SU-DHL-6 (cell line): ENCODE measurements at regions not wholly inside any gene's neighbourhood (a gene's known extent, or its start where the extent isn't known, plus 50 kb on each side); places are given as distances from the start of the nearest gene placed in this dataset.

Experiments used
- H2AFZ ChIP-seq: fragments of 200-600 bp; sonication (generic); 2 replicates; pipeline ENCODE4 v1.6.1; 2014; ENCODE audit warnings: low read depth, mild to moderate bottlenecking, moderate library complexity, mixed read lengths, antibody characterized with exemption, low read length; ENCODE audit not compliant: severe bottlenecking
- H3F3A ChIP-seq: fragments of 200-600 bp; shearing (Covaris generic); 2 replicates; pipeline ENCODE4 v1.6.0; 2016; ENCODE audit warnings: antibody characterized with exemption, mild to moderate bottlenecking; ENCODE audit not compliant: insufficient read depth
- H3K27ac ChIP-seq: fragments of 200-600 bp; sonication (generic); 2 replicates; pipeline ENCODE4 v1.5.1; 2016; ENCODE audit warnings: low read depth, mild to moderate bottlenecking, low read length, moderate library complexity, mixed read lengths
- H3K27me3 ChIP-seq: fragments of 200-600 bp; sonication (generic), shearing (Covaris generic); 2 replicates; pipeline ENCODE4 v1.6.0; 2014; ENCODE audit warnings: mild to moderate bottlenecking, low read length
- H3K36me3 ChIP-seq: fragments of 200-600 bp; sonication (generic); 2 replicates; pipeline ENCODE4 v1.6.1; 2014; ENCODE audit warnings: mild to moderate bottlenecking, low read length, mixed read lengths
- H3K4me2 ChIP-seq: fragments of 300-600, 200-600 bp; shearing (Covaris generic), sonication (generic); 2 replicates; pipeline ENCODE4 v1.6.0; 2014; ENCODE audit warnings: low read length, low read depth, mild to moderate bottlenecking; ENCODE audit not compliant: poor library complexity, severe bottlenecking
- H3K4me3 ChIP-seq: fragments of 200-600 bp; sonication (generic); 2 replicates; pipeline ENCODE4 v1.5.1; 2014; ENCODE audit warnings: antibody characterized with exemption, low read length, mild to moderate bottlenecking, mixed read lengths; ENCODE audit not compliant: insufficient read depth, poor library complexity, severe bottlenecking
- H3K79me2 ChIP-seq: fragments of 200-600 bp; sonication (generic); 2 replicates; pipeline ENCODE4 v1.6.1; 2014; ENCODE audit warnings: mild to moderate bottlenecking, low read length, moderate library complexity; ENCODE audit not compliant: insufficient read depth
- H3K9ac ChIP-seq: fragments of 200-600 bp; sonication (generic); 2 replicates; pipeline ENCODE4 v1.7.0; 2014; ENCODE audit warnings: mild to moderate bottlenecking, low read length
- H3K9me2 ChIP-seq: fragments of 200-600 bp; sonication (generic); replicated peaks from 2 replicates; pipeline ENCODE4 v1.6.1; 2014; ENCODE audit warnings: low read length; ENCODE audit not compliant: insufficient read depth
- H3K9me3 ChIP-seq: fragments of 200-600 bp; sonication (generic); 2 replicates; pipeline ENCODE4 v1.6.1; 2014; ENCODE audit warnings: low read length, mixed read lengths; ENCODE audit not compliant: insufficient read depth
- H4K20me1 ChIP-seq: fragments of 200-600 bp; sonication (generic); 2 replicates; pipeline ENCODE4 v1.6.1; 2014; ENCODE audit warnings: low read depth, mild to moderate bottlenecking, antibody characterized with exemption, low read length, moderate library complexity, mixed read lengths
- CTCF ChIP-seq: fragments of 200-600 bp; sonication (generic); IDR thresholded peaks from one replicate; pipeline ENCODE4 v1.5.1; 2017; ENCODE audit warnings: antibody characterized with exemption, mild to moderate bottlenecking, low read length, moderate library complexity; ENCODE audit not compliant: insufficient read depth, poor library complexity, severe bottlenecking
- EZH2phosphoT487 ChIP-seq: fragments of 200-600 bp; sonication (generic), shearing (Covaris generic); conservative IDR thresholded peaks from 2 replicates; pipeline ENCODE4 v1.6.1; 2018; ENCODE audit warnings: mild to moderate bottlenecking, antibody characterized with exemption, low read length, moderate library complexity, mixed read lengths

GRCh38 chr2:136394136-136395060, 276.4 kb upstream of the CXCR4 start:
- Histone ChIP-seq H2AFZ (no peak overlapping the region), H3K27ac (peak overlapping the region; percentile 99), H4K20me1 (no peaks in the 10 kb centered on the region), H3K79me2 (peaks cover 4% of the 10 kb centered on the region; the same call in 1 of the 2 replicates), H3K36me3 (no peaks in the 10 kb centered on the region; the same call in 1 of the 2 replicates), H3K9me2 (no peaks in the 10 kb centered on the region), H3K9me3 (no peaks in the 10 kb centered on the region), H3K4me2 (peak overlapping the region; percentile 80), H3K9ac (peak overlapping the region; percentile 60), H3K27me3 (no peaks in the 10 kb centered on the region), H3F3A (peaks cover 84% of the 10 kb centered on the region), H3K4me3 (peak overlapping the region; percentile 10)
- TF ChIP-seq CTCF: no peak
- no peak for TF ChIP-seq EZH2phosphoT487

- no peak overlapping the region for H2AFZ ChIP-seq
- no peaks in the 10 kb centered on the region for H3K9me3 ChIP-seq
- H3K9me2 ChIP-seq: no peaks in the 10 kb centered on the region
- no peak for TF ChIP-seq EZH2phosphoT487
- no peak for TF ChIP-seq CTCF
- peak overlapping the region; percentile 99 for H3K27ac ChIP-seq
- peak overlapping the region; percentile 80 for H3K4me2 ChIP-seq
- peak overlapping the region; percentile 10 for H3K4me3 ChIP-seq
- peaks cover 4% of the 10 kb centered on the region; the same call in 1 of the 2 replicates for H3K79me2 ChIP-seq
- peak overlapping the region; percentile 60 for H3K9ac ChIP-seq
- peaks cover 91% of the 10 kb centered on the region for H3F3A ChIP-seq
- H3K36me3 ChIP-seq: no peaks in the 10 kb centered on the region; the same call in 1 of the 2 replicates
- H3K27me3 ChIP-seq: no peaks in the 10 kb centered on the region
- no peaks in the 10 kb centered on the region for H4K20me1 ChIP-seq
Measured at GRCh38 chr2:136393514-136393913, 275.6 kb upstream of the CXCR4 start.

- no peaks in the 10 kb centered on the region for H3K9me2 ChIP-seq
- no peaks in the 10 kb centered on the region for H3K27me3 ChIP-seq
- H3K4me2 ChIP-seq: peak overlapping the region; percentile 80
- no peak overlapping the region for H2AFZ ChIP-seq
- no peaks in the 10 kb centered on the region for H3K9me3 ChIP-seq
- peaks cover 88% of the 10 kb centered on the region for H3F3A ChIP-seq
- peaks cover 4% of the 10 kb centered on the region; the same call in 1 of the 2 replicates for H3K79me2 ChIP-seq
- H3K4me3 ChIP-seq: no peak overlapping the region
- TF ChIP-seq CTCF (no peak), EZH2phosphoT487 (no peak)
- peak overlapping the region; percentile 60 for H3K9ac ChIP-seq
- H3K27ac ChIP-seq: peak overlapping the region; percentile 99
- no peaks in the 10 kb centered on the region for H4K20me1 ChIP-seq
- H3K36me3 ChIP-seq: no peaks in the 10 kb centered on the region; the same call in 1 of the 2 replicates
Measured at GRCh38 chr2:136392897-136393505, 275.1 kb upstream of the CXCR4 start.
